ENCODE measurements at regions not wholly inside any gene's neighbourhood (a gene's known extent, or its start where the extent isn't known, plus 50 kb on each side); places are given as distances from the start of the nearest gene placed in this dataset.

DNA sequence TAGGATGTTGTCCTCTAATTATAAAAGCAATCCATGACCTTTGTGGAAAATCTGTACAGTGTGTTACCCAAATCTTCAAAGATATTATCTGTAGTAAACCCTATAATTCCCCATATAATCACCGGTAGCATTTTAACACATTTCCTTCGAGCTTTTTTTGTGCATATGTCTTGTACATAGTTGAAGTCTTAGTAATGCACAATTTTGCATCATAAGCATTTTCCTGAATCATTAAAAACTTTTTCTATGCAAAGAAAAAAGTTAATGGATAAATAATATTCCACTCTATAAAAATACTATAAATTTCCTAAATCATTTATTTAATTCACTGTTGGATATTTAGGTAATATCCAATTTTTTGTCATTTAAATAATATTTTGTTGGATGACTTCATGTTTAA, 201.7 kb downstream of the RRAGC start:
- no peak overlapping the region for H3K27ac ChIP-seq
- DNase-seq = no peak
- WGBS, 2 donors = 80 to 90% methylated on average over 2 of the region's 2 CpGs
- no peaks in the 10 kb centered on the region for H3K36me3 ChIP-seq
- H3K27me3 ChIP-seq = peaks cover 0 to 31% (median 0%) of the 10 kb centered on the region in 4 donors
- intact Hi-C loops (cut with DNase I) = no loop called here
- no peaks in the 10 kb centered on the region for H3K4me1 ChIP-seq
- no peak overlapping the region for H3K4me3 ChIP-seq
- TF ChIP-seq, protein P1, sequence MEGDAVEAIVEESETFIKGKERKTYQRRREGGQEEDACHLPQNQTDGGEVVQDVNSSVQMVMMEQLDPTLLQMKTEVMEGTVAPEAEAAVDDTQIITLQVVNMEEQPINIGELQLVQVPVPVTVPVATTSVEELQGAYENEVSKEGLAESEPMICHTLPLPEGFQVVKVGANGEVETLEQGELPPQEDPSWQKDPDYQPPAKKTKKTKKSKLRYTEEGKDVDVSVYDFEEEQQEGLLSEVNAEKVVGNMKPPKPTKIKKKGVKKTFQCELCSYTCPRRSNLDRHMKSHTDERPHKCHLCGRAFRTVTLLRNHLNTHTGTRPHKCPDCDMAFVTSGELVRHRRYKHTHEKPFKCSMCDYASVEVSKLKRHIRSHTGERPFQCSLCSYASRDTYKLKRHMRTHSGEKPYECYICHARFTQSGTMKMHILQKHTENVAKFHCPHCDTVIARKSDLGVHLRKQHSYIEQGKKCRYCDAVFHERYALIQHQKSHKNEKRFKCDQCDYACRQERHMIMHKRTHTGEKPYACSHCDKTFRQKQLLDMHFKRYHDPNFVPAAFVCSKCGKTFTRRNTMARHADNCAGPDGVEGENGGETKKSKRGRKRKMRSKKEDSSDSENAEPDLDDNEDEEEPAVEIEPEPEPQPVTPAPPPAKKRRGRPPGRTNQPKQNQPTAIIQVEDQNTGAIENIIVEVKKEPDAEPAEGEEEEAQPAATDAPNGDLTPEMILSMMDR (IDR thresholded peaks at IDR 0.05) = no peak
- TF ChIP-seq POLR2A (IDR thresholded peaks at IDR 0.05) = no peak
- peaks cover 0 to 6% (median 0%) of the 10 kb centered on the region in 3 donors for H3K9me3 ChIP-seq

DNA sequence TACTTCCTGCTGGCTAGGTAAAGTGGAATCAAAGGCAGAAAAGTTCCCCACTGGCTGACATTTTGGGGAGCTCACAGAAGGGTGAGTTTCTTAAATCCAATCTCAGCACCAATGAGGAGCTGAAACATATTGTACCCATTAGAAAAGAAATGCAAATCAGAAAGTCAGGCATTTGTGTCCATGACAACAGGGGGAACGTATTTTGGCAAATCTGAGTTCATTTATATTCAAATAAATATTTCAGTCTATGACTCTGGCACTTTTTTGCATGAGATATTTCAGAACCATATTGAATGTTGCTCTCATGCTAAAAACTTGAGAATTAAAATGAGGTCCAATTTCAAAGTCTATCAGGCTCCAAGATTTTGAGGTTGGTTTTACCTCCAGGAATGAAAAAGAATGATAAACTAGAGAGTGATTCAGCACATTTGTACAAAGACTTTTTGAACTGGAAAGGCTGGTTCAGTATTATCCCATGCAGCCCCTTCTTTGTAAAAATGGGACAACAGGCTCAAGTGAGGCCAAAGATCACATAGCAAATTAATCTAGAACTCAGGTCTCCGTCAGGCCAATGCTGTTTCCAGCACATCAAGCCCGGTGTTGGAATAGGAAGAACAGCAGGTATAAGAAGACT, 202.2 kb downstream of the RRAGC start:
- H3K4me1 ChIP-seq = no peaks in the 10 kb centered on the region
- no peak overlapping the region for H3K4me3 ChIP-seq
- intact Hi-C loops (cut with DNase I) = no loop called here
- DNase-seq = no peak
- peaks cover 0 to 26% (median 0%) of the 10 kb centered on the region in 4 donors for H3K27me3 ChIP-seq
- H3K9me3 ChIP-seq = peaks cover 0 to 6% (median 0%) of the 10 kb centered on the region in 3 donors
- H3K27ac ChIP-seq = no peak overlapping the region
- TF ChIP-seq, protein P1 (IDR thresholded peaks at IDR 0.05) = no peak
- no peak for TF ChIP-seq POLR2A (IDR thresholded peaks at IDR 0.05)
- H3K36me3 ChIP-seq = no peaks in the 10 kb centered on the region
- 71 to 75% methylated on average over 3 of the region's 3 CpGs for WGBS, 2 donors

DNA sequence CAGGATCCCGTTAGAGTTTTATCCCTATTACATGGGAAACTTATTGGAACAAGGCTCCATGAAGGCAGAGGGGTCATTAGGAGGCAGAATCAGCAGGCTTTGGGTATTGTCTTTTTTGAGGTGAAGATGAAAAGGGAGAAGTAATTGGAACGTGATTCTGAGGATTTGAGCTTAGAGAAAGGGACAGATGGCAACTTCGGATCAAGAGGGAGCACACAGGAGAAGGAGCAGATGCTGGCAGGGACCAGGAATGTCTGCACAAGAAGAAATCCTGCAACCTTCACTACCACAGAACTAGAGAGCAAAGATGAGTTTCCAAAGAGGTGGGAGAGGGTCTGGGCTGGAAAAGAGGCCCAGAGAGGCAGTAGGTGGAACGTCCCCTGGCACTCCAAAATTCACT, 202.8 kb downstream of the RRAGC start:
- H3K36me3 ChIP-seq = no peaks in the 10 kb centered on the region
- no peaks in the 10 kb centered on the region for H3K4me1 ChIP-seq
- H3K27ac ChIP-seq = no peak overlapping the region
- peaks cover 0 to 20% (median 0%) of the 10 kb centered on the region in 4 donors for H3K27me3 ChIP-seq
- DNase-seq = no peak
- intact Hi-C loops (cut with DNase I) = no loop called here
- peaks cover 0 to 6% (median 0%) of the 10 kb centered on the region in 3 donors for H3K9me3 ChIP-seq
- no peak overlapping the region for H3K4me3 ChIP-seq
- TF ChIP-seq, protein P1 (IDR thresholded peaks at IDR 0.05) = no peak
- no peak for TF ChIP-seq POLR2A (IDR thresholded peaks at IDR 0.05)
- WGBS, 2 donors = 54 to 62% methylated on average over 4 of the region's 4 CpGs

DNA sequence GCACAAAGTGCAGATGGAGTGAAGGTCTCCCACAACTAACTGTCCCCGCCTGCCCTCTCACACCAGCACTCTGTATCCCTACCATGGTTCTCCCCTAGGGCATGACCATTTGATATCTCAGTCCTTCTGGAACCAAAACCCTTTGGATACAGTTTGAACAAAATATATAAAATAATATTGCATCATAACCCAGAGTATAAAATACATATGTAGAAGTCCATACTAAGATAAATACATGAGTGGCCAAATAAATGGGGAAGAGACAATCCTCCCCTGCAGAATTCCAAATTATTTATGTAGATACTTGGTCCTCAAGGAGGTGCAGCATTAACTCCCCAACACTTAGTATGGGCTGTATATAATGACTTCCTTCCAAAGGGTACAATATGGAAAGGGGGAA, 207.4 kb downstream of the RRAGC start:
- Histone ChIP-seq H3K36me3 (no peaks in the 10 kb centered on the region), H3K27me3 (peaks cover 0 to 6% (median 0%) of the 10 kb centered on the region in 4 donors), H3K9me3 (no peaks in the 10 kb centered on the region), H3K4me1 (no peaks in the 10 kb centered on the region), H3K27ac (no peak overlapping the region), H3K4me3 (no peak overlapping the region)
- 71 to 81% methylated on average over 1 of the region's 1 CpG for WGBS, 2 donors
- intact Hi-C loops (cut with DNase I) = no loop called here
- no peak for DNase-seq
- TF ChIP-seq POLR2A (IDR thresholded peaks at IDR 0.05) = no peak
- TF ChIP-seq, protein P1 (IDR thresholded peaks at IDR 0.05) = no peak

DNA sequence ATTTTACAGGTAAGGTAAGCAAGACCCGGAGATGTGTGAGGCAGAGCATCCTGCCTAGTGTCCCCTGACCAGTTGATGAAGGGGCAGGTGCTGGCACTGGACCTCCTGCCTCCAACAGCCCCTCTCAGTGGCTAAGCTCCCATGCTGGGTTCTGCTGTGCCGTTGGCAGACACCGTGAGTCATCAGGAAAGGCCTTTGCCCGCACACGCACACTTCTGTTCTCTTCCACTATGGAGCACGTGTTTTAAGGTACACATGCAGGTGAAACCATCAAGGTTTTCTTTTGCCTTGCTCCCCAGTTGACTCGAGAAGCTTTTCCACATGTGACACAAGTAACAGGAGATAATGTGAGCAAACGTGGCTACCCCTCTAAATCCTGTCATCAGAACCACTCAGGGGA, 207.9 kb downstream of the RRAGC start:
- no peak overlapping the region for H3K27ac ChIP-seq
- no peaks in the 10 kb centered on the region for H3K4me1 ChIP-seq
- WGBS, 2 donors = 57 to 73% methylated on average over 5 of the region's 8 CpGs
- no peaks in the 10 kb centered on the region for H3K9me3 ChIP-seq
- no peak for DNase-seq
- TF ChIP-seq, protein P1 (IDR thresholded peaks at IDR 0.05) = no peak
- no peak for TF ChIP-seq POLR2A (IDR thresholded peaks at IDR 0.05)
- no peaks in the 10 kb centered on the region for H3K36me3 ChIP-seq
- intact Hi-C loops (cut with DNase I) = no loop called here
- H3K4me3 ChIP-seq = no peak overlapping the region
- H3K27me3 ChIP-seq = peaks cover 0 to 6% (median 0%) of the 10 kb centered on the region in 4 donors
